ENCODE measurements at regions not wholly inside any gene's neighbourhood (a gene's known extent, or its start where the extent isn't known, plus 50 kb on each side); places are given as distances from the start of the nearest gene placed in this dataset.

DNA sequence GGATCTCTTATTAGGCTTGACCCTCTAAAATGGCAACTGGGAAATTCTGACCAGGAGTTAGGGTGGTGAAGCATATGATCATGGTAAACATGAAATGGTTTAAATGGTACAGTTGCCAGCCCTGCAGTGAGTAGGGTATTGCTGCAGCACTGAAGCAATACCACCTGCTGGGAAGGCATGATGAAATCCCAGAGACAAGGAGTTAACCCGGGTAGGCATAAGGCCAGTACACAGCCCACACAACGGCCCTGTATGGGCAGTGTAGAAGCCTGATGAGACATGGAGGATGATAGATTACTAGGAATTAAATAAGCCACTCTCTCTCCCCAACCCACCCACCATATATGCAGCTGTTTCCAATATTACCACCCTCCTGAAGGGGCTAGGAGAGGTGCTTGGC lies 197.4 kb upstream of the MOCS1 start:
- Histone ChIP-seq H3K27me3 (no peaks in the 10 kb centered on the region), H3K27ac (no peak overlapping the region), H3K36me3 (no peaks in the 10 kb centered on the region), H3K9me3 (peaks cover 0 to 4% (median 0%) of the 10 kb centered on the region in 4 donors), H3K4me3 (no peak overlapping the region), H3K4me1 (no peaks in the 10 kb centered on the region)
- TF ChIP-seq, protein P1, sequence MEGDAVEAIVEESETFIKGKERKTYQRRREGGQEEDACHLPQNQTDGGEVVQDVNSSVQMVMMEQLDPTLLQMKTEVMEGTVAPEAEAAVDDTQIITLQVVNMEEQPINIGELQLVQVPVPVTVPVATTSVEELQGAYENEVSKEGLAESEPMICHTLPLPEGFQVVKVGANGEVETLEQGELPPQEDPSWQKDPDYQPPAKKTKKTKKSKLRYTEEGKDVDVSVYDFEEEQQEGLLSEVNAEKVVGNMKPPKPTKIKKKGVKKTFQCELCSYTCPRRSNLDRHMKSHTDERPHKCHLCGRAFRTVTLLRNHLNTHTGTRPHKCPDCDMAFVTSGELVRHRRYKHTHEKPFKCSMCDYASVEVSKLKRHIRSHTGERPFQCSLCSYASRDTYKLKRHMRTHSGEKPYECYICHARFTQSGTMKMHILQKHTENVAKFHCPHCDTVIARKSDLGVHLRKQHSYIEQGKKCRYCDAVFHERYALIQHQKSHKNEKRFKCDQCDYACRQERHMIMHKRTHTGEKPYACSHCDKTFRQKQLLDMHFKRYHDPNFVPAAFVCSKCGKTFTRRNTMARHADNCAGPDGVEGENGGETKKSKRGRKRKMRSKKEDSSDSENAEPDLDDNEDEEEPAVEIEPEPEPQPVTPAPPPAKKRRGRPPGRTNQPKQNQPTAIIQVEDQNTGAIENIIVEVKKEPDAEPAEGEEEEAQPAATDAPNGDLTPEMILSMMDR (IDR thresholded peaks at IDR 0.05): no peak
- TF ChIP-seq POLR2AphosphoS5 (IDR thresholded peaks at IDR 0.05) (no peak), POLR2A (IDR thresholded peaks at IDR 0.05) (no peak), EP300 (IDR thresholded peaks at IDR 0.05) (no peak)
- no peak for DNase-seq
- intact Hi-C loops (cut with DNase I): no loop called here
- 74 to 80% methylated on average over 2 of the region's 2 CpGs for WGBS, 2 donors

DNA sequence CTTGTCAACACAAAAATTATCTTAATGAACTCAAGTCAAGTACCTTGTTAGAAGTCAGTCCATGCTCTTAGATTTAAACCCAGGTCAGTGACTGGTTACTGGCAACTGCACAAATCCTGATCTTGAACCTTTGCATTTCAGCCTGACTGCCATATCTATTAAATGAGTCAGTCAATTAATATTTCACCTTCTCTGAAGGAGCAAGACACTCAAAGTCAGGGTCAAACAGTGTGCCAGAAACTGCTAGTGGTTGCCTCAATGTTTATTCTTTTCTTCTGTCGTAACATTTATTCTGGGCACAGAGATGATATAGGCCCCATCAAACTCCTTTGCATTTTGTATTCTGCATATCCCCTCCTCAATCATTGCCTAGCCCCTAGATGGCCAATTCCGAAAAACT lies 193.9 kb upstream of the MOCS1 start:
- Histone ChIP-seq H3K4me3 (no peak overlapping the region), H3K27ac (no peak overlapping the region), H3K9me3 (peaks cover 0 to 4% (median 0%) of the 10 kb centered on the region in 4 donors), H3K4me1 (no peaks in the 10 kb centered on the region), H3K27me3 (no peaks in the 10 kb centered on the region), H3K36me3 (no peaks in the 10 kb centered on the region)
- no peak for DNase-seq
- TF ChIP-seq POLR2A (IDR thresholded peaks at IDR 0.05): no peak
- WGBS, 2 donors: 86 to 87% methylated on average over 2 of the region's 2 CpGs
- intact Hi-C loops (cut with DNase I): no loop called here

DNA sequence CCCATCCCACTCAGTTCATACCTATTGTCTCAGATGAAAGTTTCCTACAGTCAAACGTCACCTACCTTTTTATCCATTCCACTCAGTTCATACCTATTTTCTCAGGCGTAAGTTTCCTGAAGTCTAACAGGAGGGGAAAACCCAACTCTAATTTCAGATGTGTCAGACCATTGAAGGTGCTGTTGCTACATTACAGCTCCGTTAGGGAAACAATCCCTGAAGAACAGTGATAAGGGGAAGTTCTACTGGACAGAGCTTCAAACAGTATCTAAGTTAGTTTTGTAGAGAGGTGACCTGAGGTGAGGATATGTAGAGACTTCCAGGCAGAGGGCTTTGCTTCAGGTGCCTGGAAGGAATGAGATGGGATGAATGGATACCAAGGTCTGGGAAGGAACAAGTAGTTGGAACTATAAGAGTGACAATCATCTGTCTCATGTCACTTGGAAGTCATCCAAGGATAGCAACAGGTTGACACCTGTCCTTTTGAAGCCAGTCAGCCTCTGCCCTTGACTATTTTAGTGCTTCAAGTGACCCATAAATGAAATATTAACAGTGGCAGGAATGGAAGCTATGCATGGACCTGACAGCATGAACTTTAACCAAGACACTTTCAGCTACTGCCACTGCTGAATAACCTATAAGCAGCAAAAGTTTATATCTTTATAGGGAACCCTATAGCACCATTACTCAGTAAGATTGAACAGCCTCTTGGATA lies 191.6 kb upstream of the MOCS1 start:
- Histone ChIP-seq H3K27me3 (no peaks in the 10 kb centered on the region), H3K4me3 (no peak overlapping the region), H3K36me3 (no peaks in the 10 kb centered on the region), H3K27ac (no peak overlapping the region), H3K4me1 (no peaks in the 10 kb centered on the region), H3K9me3 (peaks cover 0 to 4% (median 0%) of the 10 kb centered on the region in 4 donors)
- TF ChIP-seq, protein P1 (IDR thresholded peaks at IDR 0.05): no peak
- TF ChIP-seq POLR2A (IDR thresholded peaks at IDR 0.05) (no peak), POLR2AphosphoS5 (IDR thresholded peaks at IDR 0.05) (no peak), EP300 (IDR thresholded peaks at IDR 0.05) (no peak)
- 82 to 87% methylated on average over 3 of the region's 3 CpGs for WGBS, 2 donors
- DNase-seq: no peak
- intact Hi-C loops (cut with DNase I): no loop called here

DNA sequence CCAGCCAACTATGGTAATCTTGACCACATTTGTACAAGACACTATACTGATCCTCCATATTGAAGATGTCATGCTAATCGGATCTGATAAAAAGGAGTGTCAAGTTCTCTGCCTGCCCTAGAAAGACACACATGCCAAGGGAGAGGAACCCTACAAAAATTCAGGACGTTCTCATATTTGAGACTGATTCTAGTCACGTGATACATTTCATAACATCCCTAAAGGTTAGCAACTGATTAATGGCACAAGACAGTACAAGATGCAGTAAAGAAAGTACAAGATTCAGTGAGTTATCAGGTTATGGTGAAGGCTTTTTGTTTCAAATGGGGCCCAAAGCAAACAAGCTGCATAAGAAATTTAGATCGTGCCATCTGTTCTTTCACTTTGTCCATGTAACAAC lies 190.7 kb upstream of the MOCS1 start:
- TF ChIP-seq POLR2AphosphoS5 (IDR thresholded peaks at IDR 0.05): no peak
- TF ChIP-seq, protein P1 (IDR thresholded peaks at IDR 0.05): no peak
- WGBS, 2 donors: 89 to 91% methylated on average over 4 of the region's 4 CpGs
- no peak overlapping the region for H3K4me3 ChIP-seq
- DNase-seq: no peak
- H3K4me1 ChIP-seq: no peaks in the 10 kb centered on the region
- no peak overlapping the region for H3K27ac ChIP-seq
- H3K9me3 ChIP-seq: peaks cover 0 to 2% (median 0%) of the 10 kb centered on the region in 4 donors
- no peaks in the 10 kb centered on the region for H3K36me3 ChIP-seq
- intact Hi-C loops (cut with DNase I): no loop called here
- H3K27me3 ChIP-seq: no peaks in the 10 kb centered on the region

DNA sequence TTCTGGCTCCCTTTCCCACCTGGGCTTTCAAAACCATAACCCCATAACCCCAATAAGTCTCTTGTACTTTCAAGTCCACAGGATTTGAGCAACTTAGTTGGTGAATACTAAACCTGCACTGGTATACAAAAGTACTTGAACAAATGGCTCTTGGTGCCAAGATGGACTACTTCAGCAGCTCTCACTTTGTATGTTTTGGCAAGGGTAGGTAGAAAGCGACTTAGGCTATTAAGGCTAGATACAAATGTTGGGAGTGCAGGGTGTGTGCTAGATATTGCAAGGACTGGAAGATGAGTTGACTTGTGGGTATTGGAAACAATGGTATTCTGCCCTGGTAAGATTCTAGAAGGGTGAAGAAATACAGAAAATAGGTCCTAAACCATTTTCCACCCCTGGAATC lies 182.6 kb upstream of the MOCS1 start:
- no peak for DNase-seq
- no peak overlapping the region for H3K27ac ChIP-seq
- intact Hi-C loops (cut with DNase I): no loop called here
- 0% methylated on average over 1 of the region's 1 CpG for WGBS, 2 donors
- H3K4me1 ChIP-seq: no peaks in the 10 kb centered on the region
- TF ChIP-seq EP300 (IDR thresholded peaks at IDR 0.05): no peak
- no peak for TF ChIP-seq POLR2A (IDR thresholded peaks at IDR 0.05)
- no peak for TF ChIP-seq POLR2AphosphoS5 (IDR thresholded peaks at IDR 0.05)
- TF ChIP-seq, protein P1 (IDR thresholded peaks at IDR 0.05): no peak
- H3K36me3 ChIP-seq: no peaks in the 10 kb centered on the region
- H3K4me3 ChIP-seq: no peak overlapping the region
- H3K27me3 ChIP-seq: peaks cover 0 to 4% (median 0%) of the 10 kb centered on the region in 3 donors
- H3K9me3 ChIP-seq: no peaks in the 10 kb centered on the region

Measured in sigmoid colon (tissue), 6 donors.